Activated naive CD8-positive, alpha-beta T cell treated with anti-CD3 and anti-CD28 coated beads for 36 hours (primary cell): ENCODE measurements at regions not wholly inside any gene's neighbourhood (a gene's known extent, or its start where the extent isn't known, plus 50 kb on each side); places are given as distances from the start of the nearest gene placed in this dataset.
A peak's percentile ranks its signal among the peaks of the same experiment; 100 is the strongest.
"Not testable (repeated sequence)": the region's sequence is repeated elsewhere in the genome, so short reads cannot be mapped to it uniquely, and the experiment has no call there.

Experiments used
- DNase-seq: peaks from one replicate; pipeline ENCODE4 v3.0.0; 2021
- H3K27ac Mint-ChIP-seq: one replicate; pipeline ENCODE4 v1.8.0; 2022; ENCODE audit warnings: mild to moderate bottlenecking, moderate library complexity, mixed read lengths
- H3K27me3 Mint-ChIP-seq: one replicate; pipeline ENCODE4 v1.8.0; 2022; ENCODE audit warnings: mild to moderate bottlenecking, mixed read lengths
- H3K36me3 Mint-ChIP-seq: one replicate; pipeline ENCODE4 v1.8.0; 2021; ENCODE audit warnings: mild to moderate bottlenecking, mixed read lengths
- H3K4me1 Mint-ChIP-seq: one replicate; pipeline ENCODE4 v1.8.0; 2021; ENCODE audit warnings: mixed read lengths
- H3K4me3 Mint-ChIP-seq: one replicate; pipeline ENCODE4 v1.8.0; 2022; ENCODE audit warnings: mild to moderate bottlenecking, moderate library complexity, mixed read lengths
- H3K9me3 Mint-ChIP-seq: one replicate; pipeline ENCODE4 v1.8.0; 2022; ENCODE audit warnings: mixed read lengths

DNA sequence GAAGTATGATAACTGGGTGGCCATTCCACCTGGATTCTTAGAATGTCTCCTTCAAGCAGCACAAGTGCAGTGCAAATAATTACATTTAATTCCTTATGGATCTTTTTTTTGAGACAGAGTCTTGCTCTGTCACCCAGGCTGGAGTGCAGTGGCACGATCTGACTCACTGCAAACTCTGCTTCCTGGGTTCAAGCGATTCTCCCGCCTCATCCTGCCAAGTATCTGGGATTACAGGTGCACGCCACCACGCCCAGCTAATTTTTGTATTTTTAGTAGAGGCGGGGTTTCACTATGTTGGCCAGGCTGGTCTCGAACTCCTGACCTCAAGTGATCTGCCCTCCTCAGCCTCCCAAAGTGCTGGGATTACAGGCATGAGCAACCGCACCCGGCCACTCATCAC lies 80.7 kb upstream of the ABHD2 start:
- not testable (repeated sequence) for DNase-seq, H3K27ac Mint-ChIP-seq, H3K27me3 Mint-ChIP-seq, H3K9me3 Mint-ChIP-seq, H3K4me1 Mint-ChIP-seq, H3K36me3 Mint-ChIP-seq, H3K4me3 Mint-ChIP-seq

- Mint-ChIP-seq H3K9me3 (no peaks in the 10 kb centered on the region), H3K4me1 (peaks cover 2% of the 10 kb centered on the region), H3K27me3 (no peaks in the 10 kb centered on the region), H3K27ac (no peak overlapping the region), H3K36me3 (no peaks in the 10 kb centered on the region), H3K4me3 (no peak overlapping the region)
- no peak for DNase-seq
Measured at GRCh38 chr15:89007989-89008388, 80.3 kb upstream of the ABHD2 start.

DNA sequence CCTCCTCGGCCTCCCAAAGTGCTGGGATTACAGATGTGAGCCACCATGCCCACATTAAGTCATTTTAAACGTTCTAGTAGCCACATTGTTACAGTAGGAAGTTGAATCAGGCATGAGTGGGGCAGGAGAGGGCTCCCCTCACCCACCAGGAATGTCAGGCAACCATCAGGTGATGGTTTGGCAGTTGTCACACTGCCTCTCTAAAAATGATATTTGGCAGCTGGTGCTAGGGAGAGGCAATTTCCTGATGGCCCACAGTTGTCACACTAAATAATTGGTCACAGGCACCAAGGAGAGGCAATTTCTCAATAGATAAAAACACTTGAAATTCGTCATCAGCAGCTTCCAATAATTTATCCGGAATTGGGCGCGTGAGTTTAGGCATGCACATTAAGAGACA lies 79.2 kb upstream of the ABHD2 start:
- Mint-ChIP-seq H3K4me3 (no peak overlapping the region), H3K27me3 (no peaks in the 10 kb centered on the region), H3K4me1 (no peaks in the 10 kb centered on the region), H3K36me3 (no peaks in the 10 kb centered on the region), H3K9me3 (no peaks in the 10 kb centered on the region), H3K27ac (no peak overlapping the region)
- no peak for DNase-seq

GRCh38 chr15:89015412-89016097 lies 72.7 kb upstream of the ABHD2 start:
- H3K4me1 Mint-ChIP-seq = peaks cover 15% of the 10 kb centered on the region
- H3K27ac Mint-ChIP-seq = no peak overlapping the region
- no peak overlapping the region for H3K4me3 Mint-ChIP-seq
- peaks cover 11% of the 10 kb centered on the region for H3K27me3 Mint-ChIP-seq
- DNase-seq = no peak
- H3K36me3 Mint-ChIP-seq = no peaks in the 10 kb centered on the region
- no peaks in the 10 kb centered on the region for H3K9me3 Mint-ChIP-seq

GRCh38 chr15:89016549-89017041 lies 71.7 kb upstream of the ABHD2 start:
- no peaks in the 10 kb centered on the region for H3K36me3 Mint-ChIP-seq
- H3K27me3 Mint-ChIP-seq = peaks cover 11% of the 10 kb centered on the region
- H3K4me1 Mint-ChIP-seq = peaks cover 15% of the 10 kb centered on the region
- no peak overlapping the region for H3K4me3 Mint-ChIP-seq
- no peak for DNase-seq
- no peaks in the 10 kb centered on the region for H3K9me3 Mint-ChIP-seq
- H3K27ac Mint-ChIP-seq = no peak overlapping the region

DNA sequence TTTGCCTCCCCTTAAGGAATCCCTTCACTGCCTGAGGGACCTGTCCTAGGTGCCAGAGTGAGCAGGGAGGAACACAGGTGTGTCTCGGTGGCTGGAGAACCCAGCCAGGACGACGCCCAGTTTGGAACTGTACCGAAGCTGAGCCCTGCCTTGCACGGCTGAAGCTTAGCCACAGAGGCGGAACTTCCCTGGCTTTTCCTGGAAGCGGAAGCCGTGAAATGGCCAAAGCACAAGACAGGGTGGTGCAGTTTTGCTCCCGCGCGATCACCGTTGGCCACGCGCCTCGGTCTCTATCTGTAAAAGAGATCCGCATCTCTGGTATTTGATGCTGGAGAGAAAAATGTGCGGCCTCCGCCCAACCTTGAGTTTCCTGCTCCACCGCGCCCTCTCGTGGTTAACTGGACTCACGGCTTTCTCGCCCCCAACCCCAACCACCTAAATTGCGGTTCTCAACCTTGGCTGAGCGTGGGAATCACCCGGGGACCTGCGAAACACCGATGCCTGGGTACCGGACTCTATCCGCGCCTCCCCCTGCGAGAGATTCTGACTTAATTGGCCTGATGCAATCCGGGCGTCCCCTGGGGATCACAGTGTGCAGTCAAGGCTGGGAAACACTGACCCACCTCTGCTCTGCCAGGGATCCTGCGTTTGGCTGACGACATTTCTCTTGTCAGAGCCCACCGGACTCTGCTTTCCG lies 70.7 kb upstream of the ABHD2 start:
- Mint-ChIP-seq H3K27ac (peak overlapping the region; percentile 32), H3K9me3 (no peaks in the 10 kb centered on the region), H3K36me3 (no peaks in the 10 kb centered on the region), H3K4me1 (peaks cover 15% of the 10 kb centered on the region), H3K4me3 (peak overlapping the region; percentile 53), H3K27me3 (peaks cover 11% of the 10 kb centered on the region)
- DNase-seq = peak; percentile 78

DNA sequence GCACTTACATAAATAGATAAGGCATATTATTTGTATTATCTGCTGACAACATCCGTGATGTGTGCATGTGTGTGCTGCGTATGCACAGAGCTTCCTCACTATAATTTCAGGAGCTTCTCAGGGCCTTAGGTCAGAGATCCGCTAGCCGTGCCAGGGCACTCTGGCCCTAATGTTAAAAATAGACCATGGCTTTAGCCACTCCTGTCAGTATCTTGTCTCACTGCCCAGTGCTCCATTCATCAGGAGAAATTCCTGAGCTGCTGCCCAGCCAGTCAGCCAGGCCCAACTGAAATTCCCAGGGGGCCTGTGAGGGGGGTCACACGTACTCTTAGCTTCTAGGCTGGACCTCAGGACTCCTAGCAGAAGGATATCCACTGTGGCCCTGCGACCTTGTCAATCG lies 70.0 kb upstream of the ABHD2 start:
- no peak overlapping the region for H3K4me3 Mint-ChIP-seq
- H3K27me3 Mint-ChIP-seq = peaks cover 11% of the 10 kb centered on the region
- no peak for DNase-seq
- H3K4me1 Mint-ChIP-seq = peaks cover 15% of the 10 kb centered on the region
- no peaks in the 10 kb centered on the region for H3K9me3 Mint-ChIP-seq
- no peak overlapping the region for H3K27ac Mint-ChIP-seq
- no peaks in the 10 kb centered on the region for H3K36me3 Mint-ChIP-seq

DNA sequence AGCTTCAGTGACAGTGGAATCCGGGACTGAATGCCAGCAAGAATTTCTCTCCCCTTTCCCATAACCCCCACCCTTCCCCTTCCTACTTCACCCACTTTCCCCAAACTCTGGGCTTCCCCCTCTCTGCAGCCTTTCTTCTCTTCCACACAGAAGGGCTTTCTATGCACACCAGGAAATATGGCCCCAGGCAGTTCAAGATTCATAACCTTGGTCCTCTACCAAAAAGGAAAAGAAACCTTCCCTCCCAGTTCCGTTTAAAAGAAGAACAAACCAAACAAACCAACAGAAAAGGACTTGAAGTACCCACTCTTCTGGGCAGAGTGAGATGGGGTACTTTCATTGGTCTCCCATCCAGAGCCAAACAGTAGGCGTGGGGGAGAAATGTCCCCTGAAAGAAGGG lies 68.8 kb upstream of the ABHD2 start:
- Mint-ChIP-seq H3K4me1 (peaks cover 15% of the 10 kb centered on the region), H3K36me3 (no peaks in the 10 kb centered on the region), H3K27me3 (peaks cover 11% of the 10 kb centered on the region), H3K27ac (no peak overlapping the region), H3K9me3 (peaks cover 2% of the 10 kb centered on the region), H3K4me3 (no peak overlapping the region)
- DNase-seq = no peak

- H3K27ac Mint-ChIP-seq = no peak overlapping the region
Measured at GRCh38 chr15:89021224-89021623, 67.0 kb upstream of the ABHD2 start.

GRCh38 chr15:89021886-89022285 lies 66.4 kb upstream of the ABHD2 start:
- H3K27ac Mint-ChIP-seq, H3K4me3 Mint-ChIP-seq, H3K27me3 Mint-ChIP-seq, H3K36me3 Mint-ChIP-seq, H3K9me3 Mint-ChIP-seq, DNase-seq: not testable (repeated sequence)
- peaks cover 11% of the 10 kb centered on the region for H3K4me1 Mint-ChIP-seq

More at GRCh38 chr15:89021224-89021623, 67.0 kb upstream of the ABHD2 start:
- Mint-ChIP-seq H3K4me1 (peaks cover 15% of the 10 kb centered on the region), H3K27me3 (peaks cover 6% of the 10 kb centered on the region), H3K9me3 (peaks cover 3% of the 10 kb centered on the region), H3K4me3 (no peak overlapping the region), H3K36me3 (no peaks in the 10 kb centered on the region)
- no peak for DNase-seq

GRCh38 chr15:89023311-89023961 lies 64.8 kb upstream of the ABHD2 start:
- no peak overlapping the region for H3K27ac Mint-ChIP-seq
- peaks cover 6% of the 10 kb centered on the region for H3K27me3 Mint-ChIP-seq
- H3K9me3 Mint-ChIP-seq = peaks cover 3% of the 10 kb centered on the region
- H3K4me1 Mint-ChIP-seq = no peaks in the 10 kb centered on the region
- H3K4me3 Mint-ChIP-seq = no peak overlapping the region
- no peak for DNase-seq
- H3K36me3 Mint-ChIP-seq = no peaks in the 10 kb centered on the region

DNA sequence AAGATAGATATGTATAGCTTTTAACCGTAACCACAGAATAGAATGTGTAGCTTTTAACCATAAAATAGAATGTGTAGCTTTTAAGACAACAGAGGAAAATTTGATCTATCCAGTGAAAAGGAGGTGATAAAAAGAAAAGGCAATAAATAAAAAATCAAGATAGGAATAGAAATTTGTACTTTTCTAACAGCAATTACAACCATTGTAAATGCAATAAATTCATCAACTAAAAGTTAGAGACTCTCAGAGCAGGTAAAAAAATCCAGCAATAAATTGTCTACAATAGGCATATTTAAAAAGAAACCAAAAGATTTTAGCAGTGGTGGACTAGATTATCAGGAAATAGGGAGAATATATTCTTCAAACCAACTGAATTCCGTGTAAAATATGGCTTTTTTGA lies 63.8 kb upstream of the ABHD2 start:
- Mint-ChIP-seq H3K36me3 (no peaks in the 10 kb centered on the region), H3K4me1 (no peaks in the 10 kb centered on the region), H3K27ac (no peak overlapping the region), H3K9me3 (peaks cover 3% of the 10 kb centered on the region), H3K4me3 (no peak overlapping the region), H3K27me3 (peaks cover 3% of the 10 kb centered on the region)
- DNase-seq = no peak

DNA sequence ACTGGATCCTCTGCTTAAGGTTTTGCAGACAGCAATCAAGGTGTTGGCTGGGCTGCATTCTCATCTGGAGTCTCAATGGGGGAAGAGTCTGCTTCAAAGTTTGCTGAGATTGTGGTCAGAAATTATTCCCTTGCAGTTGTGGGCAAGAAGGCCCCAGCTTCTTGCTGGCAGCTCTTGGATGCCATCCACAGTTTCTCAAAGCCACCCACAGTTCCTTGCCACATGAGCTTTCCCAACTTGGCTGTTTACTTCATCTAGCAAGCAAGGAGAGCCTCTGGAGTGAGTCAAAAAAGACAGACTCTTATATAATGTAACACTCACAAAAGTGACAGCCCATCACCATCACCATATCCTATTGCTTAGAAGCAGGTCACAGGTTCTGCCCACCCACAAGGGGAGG lies 62.1 kb upstream of the ABHD2 start:
- H3K4me1 Mint-ChIP-seq = no peaks in the 10 kb centered on the region
- H3K4me3 Mint-ChIP-seq = no peak overlapping the region
- no peaks in the 10 kb centered on the region for H3K27me3 Mint-ChIP-seq
- no peak overlapping the region for H3K27ac Mint-ChIP-seq
- peaks cover 3% of the 10 kb centered on the region for H3K9me3 Mint-ChIP-seq
- no peak for DNase-seq
- no peaks in the 10 kb centered on the region for H3K36me3 Mint-ChIP-seq

GRCh38 chr15:89028036-89028435 lies 60.2 kb upstream of the ABHD2 start:
- peaks cover 3% of the 10 kb centered on the region for H3K9me3 Mint-ChIP-seq
- H3K36me3 Mint-ChIP-seq = no peaks in the 10 kb centered on the region
- H3K4me3 Mint-ChIP-seq = no peak overlapping the region
- no peak overlapping the region for H3K27ac Mint-ChIP-seq
- no peak for DNase-seq
- H3K4me1 Mint-ChIP-seq = no peaks in the 10 kb centered on the region
- no peaks in the 10 kb centered on the region for H3K27me3 Mint-ChIP-seq

DNA sequence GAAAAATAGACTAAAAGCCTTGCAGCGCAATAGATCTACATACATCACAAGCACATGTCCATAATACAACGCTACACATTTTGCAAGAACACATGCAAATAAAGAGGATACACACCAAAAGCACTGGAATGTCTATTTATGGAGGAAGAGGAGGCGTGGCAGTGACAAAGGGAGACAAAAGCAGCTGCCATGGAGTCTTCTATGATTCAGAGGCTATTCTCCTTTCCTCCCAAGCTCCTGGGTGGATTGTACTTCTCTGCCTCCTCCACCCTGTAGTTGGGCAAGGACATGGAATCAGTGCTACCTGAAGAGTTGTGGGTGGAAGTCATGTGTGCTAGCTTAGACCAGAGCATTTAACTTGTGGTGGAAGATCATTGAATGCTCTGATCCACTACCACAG lies 57.9 kb upstream of the ABHD2 start:
- H3K9me3 Mint-ChIP-seq = no peaks in the 10 kb centered on the region
- no peak overlapping the region for H3K4me3 Mint-ChIP-seq
- no peak overlapping the region for H3K27ac Mint-ChIP-seq
- H3K4me1 Mint-ChIP-seq = peaks cover 1% of the 10 kb centered on the region
- no peaks in the 10 kb centered on the region for H3K36me3 Mint-ChIP-seq
- DNase-seq = no peak
- H3K27me3 Mint-ChIP-seq = peaks cover 6% of the 10 kb centered on the region
